Thyroid gland (tissue), 4 donors: ENCODE measurements at regions not wholly inside any gene's neighbourhood (a gene's known extent, or its start where the extent isn't known, plus 50 kb on each side); places are given as distances from the start of the nearest gene placed in this dataset.
"Not testable (repeated sequence)": the region's sequence is repeated elsewhere in the genome, so short reads cannot be mapped to it uniquely, and the experiment has no call there.

Source experiments
- DNase-seq, 2 donors: peaks; one replicate each; pipeline ENCODE4 v3.0.0-alpha.2; 2019
- H3K27ac ChIP-seq, 3 donors: fragments of 200-600 bp; sonication (generic); 1 replicate in 2 of 3; 2 replicates in 1 of 3; pipeline ENCODE4 v1.5.1; 2016 to 2019; ENCODE audit warnings: mild to moderate bottlenecking in 1 of 3, moderate library complexity in 1 of 3
- H3K27me3 ChIP-seq: fragments of 200-600 bp; sonication (generic); one replicate; pipeline ENCODE4 v1.5.1; 2019
- H3K36me3 ChIP-seq, 2 donors: fragments of 200-600 bp; sonication (generic); one replicate each; pipeline ENCODE4 v1.5.1; 2016 to 2019
- H3K4me1 ChIP-seq, 2 donors: fragments of 200-600 bp; sonication (generic); one replicate each; pipeline ENCODE4 v1.5.1; 2017 to 2019
- H3K4me3 ChIP-seq, 3 donors: fragments of 200-600 bp; sonication (generic); replicated peaks in 1 of 3; 1 replicate in 2 of 3; 2 replicates in 1 of 3; pipeline ENCODE4 v1.5.1; 2016; ENCODE audit warnings: mild to moderate bottlenecking in 1 of 3
- H3K9me3 ChIP-seq: fragments of 200-600 bp; sonication (generic); one replicate; pipeline ENCODE4 v1.5.1; 2017
- WGBS, 2 donors: methylation state at CpG; one replicate each; pipeline ENCODE4 v1.1.5; 2017; 5-methylcytosine and 5-hydroxymethylcytosine counted together
- intact Hi-C: fragments of 100-400 bp; cut with DNase I; formaldehyde crosslinking; loops from one replicate; pipeline ENCODE4 v1.15.1; 2023

DNA sequence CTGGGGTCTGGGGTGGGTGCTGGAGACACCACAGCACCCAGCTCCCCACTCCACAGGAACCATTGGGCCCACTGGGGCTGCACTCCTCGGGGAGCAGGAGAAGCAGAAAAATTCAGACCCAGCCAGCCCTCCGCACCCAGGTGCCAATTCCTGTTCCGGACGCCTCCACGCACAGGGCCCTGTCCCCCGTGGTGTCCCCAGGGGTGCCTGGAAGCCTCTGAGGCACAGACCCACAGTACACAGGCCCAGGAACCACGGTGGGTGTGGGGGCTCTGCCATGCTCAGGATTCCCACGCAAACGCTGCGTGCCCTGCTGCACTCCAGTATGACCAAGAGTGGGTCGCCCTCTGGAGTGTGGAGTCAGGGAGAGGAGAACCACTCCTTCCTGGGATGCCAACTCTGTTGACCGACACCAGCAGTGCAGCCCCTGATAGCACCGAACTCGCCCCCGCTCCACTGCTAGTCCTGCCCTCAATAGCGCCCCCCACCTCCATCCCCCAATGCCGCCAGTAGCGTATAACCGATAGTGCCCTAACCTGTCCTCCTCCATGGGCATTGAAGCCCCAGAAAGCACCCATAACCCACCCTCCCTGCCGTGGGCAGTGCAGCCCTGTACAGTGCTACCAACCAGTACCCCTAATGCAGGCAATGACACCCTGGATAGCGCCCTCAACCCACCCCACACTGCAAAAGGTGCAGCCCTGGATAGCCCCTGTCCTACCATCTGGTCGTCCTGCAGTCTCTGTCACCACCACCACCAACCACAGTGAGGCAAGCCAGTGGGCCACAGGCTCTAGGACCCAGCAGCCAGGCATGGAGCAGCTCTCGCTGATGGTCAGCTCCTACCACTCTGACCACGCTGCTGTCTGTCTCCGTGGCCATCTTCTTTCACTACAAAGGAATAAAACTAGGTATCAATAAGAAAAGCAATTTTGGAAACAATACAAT is 2877.2 kb downstream of the RPIA start:
- H3K36me3 ChIP-seq, H3K4me1 ChIP-seq: not testable (repeated sequence)
- WGBS, 2 donors = 64 to 68% methylated on average over 4 to 6 of the region's 25 CpGs

DNA sequence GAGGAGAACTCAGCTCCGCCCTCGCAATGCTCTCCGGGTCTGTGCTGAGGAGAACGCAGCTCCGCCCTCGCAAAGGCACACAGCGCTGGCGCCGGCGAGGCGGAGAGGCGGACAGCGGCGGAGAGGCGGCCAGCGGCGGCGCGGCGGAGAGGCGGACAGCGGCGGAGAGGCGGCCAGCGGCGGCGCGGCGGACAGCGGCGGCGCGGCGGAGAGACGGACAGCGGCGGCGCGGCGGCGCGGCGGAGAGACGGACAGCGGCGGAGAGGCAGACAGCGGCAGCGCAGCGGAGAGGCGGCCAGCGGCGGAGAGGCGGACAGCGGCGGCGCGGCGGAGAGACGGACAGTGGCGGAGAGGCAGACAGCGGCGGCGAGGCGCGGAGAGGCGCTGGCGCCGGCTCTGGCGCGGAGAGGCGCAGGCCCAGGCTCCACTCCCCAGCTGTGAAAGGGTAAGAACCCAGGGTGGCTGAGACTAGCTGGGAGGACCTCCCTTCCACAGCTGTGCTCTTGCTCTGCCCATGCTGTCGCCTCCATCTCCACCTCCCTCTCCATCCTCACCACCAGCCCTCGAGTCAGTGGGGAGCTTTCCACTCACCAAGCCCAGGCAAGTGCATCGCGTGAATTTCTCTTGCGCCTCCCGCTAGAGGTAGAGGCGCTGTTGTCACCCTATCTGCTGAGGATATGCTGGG is 2879.9 kb downstream of the RPIA start:
- H3K4me3 ChIP-seq, H3K27me3 ChIP-seq, H3K36me3 ChIP-seq, H3K9me3 ChIP-seq, intact Hi-C loops, H3K27ac ChIP-seq, H3K4me1 ChIP-seq: not testable (repeated sequence)
- 82 to 92% methylated on average over 77 of the region's 78 CpGs for WGBS, 2 donors
- peak in 1 of 2 donors; percentile 48 for DNase-seq

More for the DNA sequence above, 2877.2 kb downstream of the RPIA start:
- H3K4me3 ChIP-seq, H3K27me3 ChIP-seq, H3K9me3 ChIP-seq, intact Hi-C loops, H3K27ac ChIP-seq, DNase-seq: not testable (repeated sequence)

DNA sequence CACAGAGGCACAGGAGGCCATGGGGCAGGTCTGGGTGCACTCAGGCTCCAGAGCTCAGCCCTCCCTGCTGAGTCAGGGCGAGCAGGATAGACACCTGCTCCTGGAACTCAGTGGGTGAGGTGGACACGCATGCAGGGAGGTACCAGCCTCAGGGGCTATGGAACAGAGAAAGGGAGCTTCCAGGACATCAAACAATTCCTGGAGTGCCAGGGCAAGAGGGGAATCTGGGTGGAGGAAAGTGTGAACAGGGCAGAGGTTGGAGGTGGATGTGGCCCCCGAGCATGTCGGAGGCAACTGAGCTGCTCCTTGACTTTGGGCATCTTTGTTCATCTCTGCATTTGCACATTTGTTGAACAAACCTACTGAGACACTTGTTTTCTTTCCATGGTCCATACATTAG is 2881.5 kb downstream of the RPIA start:
- H3K4me3 ChIP-seq, H3K27ac ChIP-seq, H3K36me3 ChIP-seq, intact Hi-C loops, H3K9me3 ChIP-seq, H3K4me1 ChIP-seq, DNase-seq, H3K27me3 ChIP-seq: not testable (repeated sequence)
- 93 to 94% methylated on average over 4 of the region's 4 CpGs for WGBS, 2 donors

DNA sequence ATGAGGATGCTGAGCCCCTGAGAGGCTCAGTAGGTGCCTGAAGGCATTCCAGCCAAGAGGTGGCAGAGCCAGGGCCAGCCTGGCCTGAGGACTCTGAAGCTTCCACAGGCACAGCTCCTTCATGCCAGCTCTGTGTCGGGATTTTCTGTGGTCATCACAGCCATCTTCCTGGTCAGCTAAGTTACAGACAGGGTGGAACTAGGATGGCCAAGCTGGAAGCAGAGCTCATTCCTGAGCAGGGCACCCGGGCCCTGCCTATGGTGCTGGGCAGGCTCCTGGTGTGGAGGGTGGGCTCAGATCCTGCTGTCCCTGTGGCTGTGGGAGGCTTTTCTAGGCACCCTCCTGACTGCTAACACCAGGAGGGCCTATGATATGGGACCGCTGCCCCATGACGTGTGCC is 2882.3 kb downstream of the RPIA start:
- H3K9me3 ChIP-seq, H3K36me3 ChIP-seq, intact Hi-C loops, DNase-seq, H3K27me3 ChIP-seq, H3K4me3 ChIP-seq, H3K4me1 ChIP-seq, H3K27ac ChIP-seq: not testable (repeated sequence)
- 90 to 92% methylated on average over 2 of the region's 4 CpGs for WGBS, 2 donors

DNA sequence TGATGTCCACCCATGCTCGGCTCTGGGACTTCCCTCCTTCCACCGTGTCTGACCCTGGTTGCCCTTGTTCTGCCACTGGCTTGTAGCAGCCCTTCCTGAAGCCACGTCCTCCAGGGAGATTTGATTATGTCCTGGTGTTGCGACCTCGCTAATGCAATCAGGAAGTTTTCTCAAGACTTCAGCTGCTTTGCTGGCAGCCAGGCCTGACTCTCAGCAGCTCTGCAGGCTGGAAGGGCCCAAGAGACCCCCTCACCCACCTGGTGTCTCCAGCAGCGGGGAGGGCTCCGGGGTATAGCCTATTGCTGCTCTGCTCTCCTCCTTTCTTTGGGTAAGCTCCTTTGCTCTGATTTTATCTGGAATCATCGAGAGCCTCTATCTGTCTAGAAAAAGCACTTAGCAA is 2882.8 kb downstream of the RPIA start:
- H3K4me3 ChIP-seq, H3K9me3 ChIP-seq, H3K36me3 ChIP-seq, H3K4me1 ChIP-seq, H3K27ac ChIP-seq, DNase-seq, intact Hi-C loops, H3K27me3 ChIP-seq: not testable (repeated sequence)
- 66 to 88% methylated on average over 5 to 6 of the region's 8 CpGs for WGBS, 2 donors

DNA sequence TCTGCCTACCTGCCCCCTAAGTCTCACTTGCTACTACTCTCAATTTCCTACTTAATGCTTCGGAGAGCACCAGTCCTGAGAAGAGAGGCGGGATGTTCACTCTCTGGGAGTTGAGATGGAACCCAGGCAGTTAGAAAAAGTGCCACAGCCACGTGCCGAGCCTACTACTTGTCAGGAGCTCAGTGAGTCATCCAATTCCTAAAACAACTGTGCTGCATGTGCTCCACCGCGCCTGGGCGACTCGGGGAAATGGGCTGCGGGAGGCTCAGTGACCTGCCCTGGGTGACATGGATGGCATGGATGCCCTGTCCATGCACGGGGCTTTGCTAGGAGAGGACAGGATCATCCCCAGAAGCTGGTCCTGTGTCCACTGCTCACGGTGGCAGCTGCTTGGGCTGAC is 2884.2 kb downstream of the RPIA start:
- H3K4me1 ChIP-seq, H3K36me3 ChIP-seq, H3K9me3 ChIP-seq, intact Hi-C loops, H3K27ac ChIP-seq, H3K27me3 ChIP-seq, H3K4me3 ChIP-seq: not testable (repeated sequence)
- 37 to 74% methylated on average over 11 of the region's 11 CpGs for WGBS, 2 donors
- DNase-seq = peak; percentile 32 to 49

DNA sequence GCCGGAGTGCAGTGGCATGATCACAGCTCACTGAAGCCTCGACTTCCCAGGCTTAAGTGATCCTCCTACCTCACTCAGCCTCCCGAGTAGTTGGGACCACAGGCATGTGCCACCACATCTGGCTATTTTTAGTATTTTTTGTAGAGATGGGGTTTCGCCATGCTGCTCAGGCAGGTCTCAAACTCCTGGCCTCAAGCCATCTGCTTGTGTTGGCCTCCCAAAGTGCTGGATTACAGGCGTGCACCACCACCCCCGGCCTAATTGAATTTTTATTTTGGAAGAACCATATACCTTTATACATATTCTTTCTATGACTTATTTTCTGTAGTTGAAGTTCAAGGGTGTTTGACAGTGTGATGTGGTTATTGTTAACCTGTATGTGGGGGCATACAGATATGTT is 2885.9 kb downstream of the RPIA start:
- intact Hi-C loops, H3K9me3 ChIP-seq, H3K4me3 ChIP-seq, H3K4me1 ChIP-seq, DNase-seq, H3K27ac ChIP-seq, H3K27me3 ChIP-seq, H3K36me3 ChIP-seq: not testable (repeated sequence)
- 83 to 84% methylated on average over 6 of the region's 6 CpGs for WGBS, 2 donors

DNA sequence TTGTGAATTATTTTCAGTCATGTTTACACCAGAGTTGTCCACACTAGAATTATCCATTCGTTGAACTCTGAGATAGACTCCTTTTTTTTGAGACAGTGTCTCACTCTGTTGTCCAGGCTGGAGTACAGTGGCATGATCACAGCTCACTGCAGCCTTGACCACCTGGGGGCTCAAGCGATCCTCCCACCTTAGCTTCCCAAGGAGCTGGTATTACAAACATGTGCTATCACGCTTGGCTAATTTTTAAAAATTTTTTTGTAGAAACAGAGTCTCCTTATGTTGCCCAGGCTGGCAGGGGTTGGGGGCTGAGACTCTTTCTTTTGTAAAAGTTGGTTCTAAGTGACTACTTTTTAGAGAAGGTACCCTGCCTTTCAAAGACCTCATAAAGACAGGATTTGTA is 2887.2 kb downstream of the RPIA start:
- H3K27me3 ChIP-seq, intact Hi-C loops, H3K27ac ChIP-seq, H3K4me1 ChIP-seq, H3K9me3 ChIP-seq, H3K4me3 ChIP-seq, H3K36me3 ChIP-seq, DNase-seq: not testable (repeated sequence)
- WGBS, 2 donors = 41 to 49% methylated on average over 3 of the region's 3 CpGs

DNA sequence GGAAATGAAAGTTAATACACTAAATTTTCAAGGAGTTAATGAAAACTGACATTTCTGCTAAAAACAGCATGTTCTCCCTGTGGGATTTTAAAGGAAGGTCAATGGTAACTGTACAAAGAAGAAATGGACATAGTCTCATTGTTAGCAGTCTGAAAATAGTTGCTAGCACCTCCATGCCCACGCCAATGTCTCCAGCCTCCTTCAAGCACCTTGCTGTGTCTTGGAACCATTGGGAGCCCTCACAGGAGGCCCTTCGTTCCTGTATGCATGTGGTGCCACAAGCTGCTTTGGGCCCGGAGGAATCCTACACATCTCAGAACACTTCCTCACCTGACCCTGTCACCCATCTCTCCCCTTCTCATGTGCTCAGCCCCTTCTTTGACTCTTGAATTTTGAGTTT is 2888.1 kb downstream of the RPIA start:
- DNase-seq, intact Hi-C loops, H3K4me3 ChIP-seq, H3K9me3 ChIP-seq, H3K36me3 ChIP-seq, H3K27me3 ChIP-seq, H3K27ac ChIP-seq, H3K4me1 ChIP-seq: not testable (repeated sequence)
- 76 to 80% methylated on average over 3 of the region's 3 CpGs for WGBS, 2 donors

DNA sequence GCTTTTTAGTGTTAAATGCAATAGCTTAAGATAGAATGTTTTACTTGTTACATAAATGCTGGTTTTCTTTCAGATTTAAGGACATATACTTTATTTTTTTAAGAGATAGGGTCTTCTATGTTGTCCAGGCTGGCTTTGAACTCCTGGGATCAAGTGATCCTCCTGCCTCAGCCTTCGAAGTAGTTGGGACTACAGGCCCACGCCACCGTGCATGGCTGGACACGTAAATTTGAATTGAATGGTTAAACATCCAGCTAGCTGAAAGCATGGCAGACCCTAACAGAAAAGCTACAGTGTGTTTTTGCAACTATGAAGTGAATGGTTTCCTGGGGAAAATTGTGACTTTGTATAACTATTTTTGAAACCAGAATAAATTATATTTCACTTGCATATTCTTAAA is 2888.6 kb downstream of the RPIA start:
- H3K4me3 ChIP-seq, H3K27ac ChIP-seq, H3K9me3 ChIP-seq, H3K27me3 ChIP-seq, H3K4me1 ChIP-seq, H3K36me3 ChIP-seq, intact Hi-C loops, DNase-seq: not testable (repeated sequence)
- 76 to 89% methylated on average over 4 of the region's 4 CpGs for WGBS, 2 donors

DNA sequence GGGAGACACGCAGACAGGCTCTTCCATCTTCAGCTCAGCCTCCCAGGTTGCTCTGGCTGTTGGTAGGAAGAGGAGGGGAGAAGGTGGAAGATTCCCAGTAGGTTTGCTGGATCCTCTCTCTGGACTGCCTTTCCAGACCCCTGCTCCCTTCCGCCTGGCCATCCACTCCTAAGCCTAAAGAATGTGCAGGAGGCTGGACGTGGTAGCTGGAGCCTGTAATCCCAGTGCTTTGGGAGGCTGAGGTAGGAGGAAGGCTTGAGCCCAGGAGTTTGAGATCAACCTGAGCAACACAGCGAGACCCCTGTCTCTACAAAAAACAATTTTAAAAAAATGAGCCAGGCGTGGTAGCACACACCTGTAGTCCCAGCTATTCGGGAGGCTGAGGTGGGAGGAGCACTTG is 2895.6 kb downstream of the RPIA start:
- H3K36me3 ChIP-seq, H3K27ac ChIP-seq, H3K4me1 ChIP-seq, H3K9me3 ChIP-seq, H3K4me3 ChIP-seq, DNase-seq, H3K27me3 ChIP-seq, intact Hi-C loops: not testable (repeated sequence)
- 81 to 82% methylated on average over 6 of the region's 6 CpGs for WGBS, 2 donors

DNA sequence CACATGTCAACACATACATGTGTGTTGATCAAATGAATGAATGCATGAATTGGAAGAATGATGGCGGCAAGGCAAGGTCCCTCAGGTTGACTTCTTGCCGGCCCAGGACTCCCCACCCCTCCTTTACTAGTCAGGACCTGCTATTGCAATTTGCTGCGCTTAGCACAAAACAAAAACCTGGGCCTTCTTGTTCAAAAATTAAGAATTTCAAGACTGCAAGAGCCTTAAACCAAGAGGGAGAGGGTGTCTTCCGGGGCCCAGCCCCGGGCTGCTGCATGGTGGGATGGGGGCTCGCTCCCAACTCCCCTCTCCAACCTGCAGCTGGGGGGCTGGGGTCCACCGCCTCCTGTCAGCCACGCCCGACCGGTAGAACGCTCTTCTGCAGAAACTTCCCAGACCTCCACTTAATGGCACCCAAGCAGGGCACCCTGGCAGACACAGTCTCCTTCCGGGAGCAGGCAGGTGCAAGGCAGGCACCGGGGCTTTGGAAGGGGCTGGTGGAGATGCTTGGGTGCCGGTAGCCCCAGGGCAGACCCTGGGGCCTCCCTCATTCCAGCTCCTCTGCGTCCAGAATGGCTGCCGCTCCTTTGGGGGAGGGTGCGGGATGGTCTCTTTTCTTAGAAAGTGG is 2896.5 kb downstream of the RPIA start:
- 91 to 92% methylated on average over 17 of the region's 17 CpGs for WGBS, 2 donors
- H3K36me3 ChIP-seq, H3K4me3 ChIP-seq, DNase-seq, H3K4me1 ChIP-seq, H3K9me3 ChIP-seq, H3K27ac ChIP-seq, intact Hi-C loops, H3K27me3 ChIP-seq: not testable (repeated sequence)
